Endodermal cell (in vitro differentiated cells): ENCODE measurements at regions not wholly inside any gene's neighbourhood (a gene's known extent, or its start where the extent isn't known, plus 50 kb on each side); places are given as distances from the start of the nearest gene placed in this dataset.

Source experiments
- DNase-seq: peaks from one replicate; pipeline ENCODE4 v3.0.0-alpha.2; 2017
- H3K27ac ChIP-seq: 2 replicates; pipeline ENCODE4 v1.5.1; 2013; ENCODE audit warnings: mild to moderate bottlenecking, low read depth, low read length, moderate library complexity
- H3K27me3 ChIP-seq: 2 replicates; pipeline ENCODE4 v1.6.1; 2013; ENCODE audit warnings: mild to moderate bottlenecking, low read length, moderate library complexity; ENCODE audit not compliant: insufficient read depth, control insufficient read depth, poor library complexity, severe bottlenecking
- H3K36me3 ChIP-seq: 2 replicates; pipeline ENCODE4 v1.7.0; 2013; ENCODE audit warnings: mild to moderate bottlenecking, low read length, moderate library complexity; ENCODE audit not compliant: control insufficient read depth, insufficient read depth
- H3K4me1 ChIP-seq: one replicate; pipeline ENCODE4 v1.7.0; 2013; ENCODE audit warnings: low read length; ENCODE audit not compliant: control insufficient read depth, insufficient read depth
- H3K4me3 ChIP-seq: 2 replicates; pipeline ENCODE4 v1.5.1; 2013; ENCODE audit warnings: mild to moderate bottlenecking, low read length, moderate library complexity
- H3K9ac ChIP-seq: 2 replicates; pipeline ENCODE4 v1.6.1; 2013; ENCODE audit warnings: mild to moderate bottlenecking, low read length, moderate library complexity; ENCODE audit not compliant: poor library complexity, severe bottlenecking; ENCODE audit errors: extremely low read depth
- H3K9me3 ChIP-seq: 2 replicates; pipeline ENCODE4 v1.6.1; 2013; ENCODE audit warnings: mild to moderate bottlenecking, low read length, moderate library complexity; ENCODE audit not compliant: control insufficient read depth
- H3K27ac Mint-ChIP-seq: 2 replicates; pipeline ENCODE4 v1.8.0; 2020; ENCODE audit warnings: mixed read lengths
- H3K27me3 Mint-ChIP-seq: 2 replicates; pipeline ENCODE4 v1.8.0; 2021; ENCODE audit warnings: mild to moderate bottlenecking, mixed read lengths; ENCODE audit not compliant: insufficient read depth
- H3K36me3 Mint-ChIP-seq: 2 replicates; pipeline ENCODE4 v1.8.0; 2020; ENCODE audit warnings: low read depth, mixed read lengths
- H3K4me1 Mint-ChIP-seq: 2 replicates; pipeline ENCODE4 v1.8.0; 2020; ENCODE audit warnings: mixed read lengths
- H3K4me3 Mint-ChIP-seq: 2 replicates; pipeline ENCODE4 v1.8.0; 2020; ENCODE audit warnings: mild to moderate bottlenecking, moderate library complexity, mixed read lengths
- H3K9me3 Mint-ChIP-seq: 2 replicates; pipeline ENCODE4 v1.8.0; 2020; ENCODE audit warnings: mild to moderate bottlenecking, mixed read lengths
- WGBS, 2 experiments: methylation state at CpG; one replicate each; pipeline versions ENCODE4 v1.1.5 to v1.1.7; 2013; ENCODE audit warnings: missing lambda C conversion rate in 2 of 2, mixed read lengths in 1 of 2; ENCODE audit not compliant: insufficient coverage in 1 of 2, insufficient read length in 1 of 2; 5-methylcytosine and 5-hydroxymethylcytosine counted together
- TF ChIP-seq, protein P1 (sequence below): fragments of 200-600 bp; sonication (generic); conservative IDR thresholded peaks from 2 replicates; pipeline ENCODE4 v1.5.0; 2021; ENCODE audit warnings: antibody characterized with exemption, mild to moderate bottlenecking

DNA sequence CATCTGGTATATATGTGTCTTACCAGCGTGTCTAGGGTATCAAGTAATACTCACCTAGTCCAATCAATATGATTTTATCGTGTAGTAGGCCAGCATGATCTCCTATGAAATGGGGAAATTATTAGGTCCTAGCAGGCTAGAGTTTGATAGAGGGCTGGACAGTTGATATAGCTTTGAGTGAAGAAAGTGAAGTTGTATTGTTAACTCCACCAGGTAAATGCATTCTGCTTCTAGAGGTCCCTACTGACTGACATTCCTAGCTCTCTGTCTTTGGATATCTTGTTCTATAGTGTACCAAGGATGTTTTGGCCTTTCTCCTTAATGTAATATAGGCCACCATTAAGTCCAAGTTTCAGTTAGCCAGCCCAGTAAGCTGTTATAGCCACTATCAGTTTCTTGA, 97.4 kb downstream of the EBNA1BP2 start:
- H3K9me3 Mint-ChIP-seq = no peaks in the 10 kb centered on the region
- 86% methylated on average over 2 of the region's 2 CpGs; no CpG with 5 or more reads in 1 of the 2 experiments for WGBS, 2 experiments
- H3K36me3 Mint-ChIP-seq = no peaks in the 10 kb centered on the region
- Histone ChIP-seq H3K4me3 (no peak overlapping the region), H3K27ac (no peak overlapping the region), H3K27me3 (no peaks in the 10 kb centered on the region), H3K9me3 (no peaks in the 10 kb centered on the region), H3K9ac (no peak overlapping the region), H3K4me1 (no peaks in the 10 kb centered on the region), H3K36me3 (no peaks in the 10 kb centered on the region)
- no peak for DNase-seq
- TF ChIP-seq, protein P1, sequence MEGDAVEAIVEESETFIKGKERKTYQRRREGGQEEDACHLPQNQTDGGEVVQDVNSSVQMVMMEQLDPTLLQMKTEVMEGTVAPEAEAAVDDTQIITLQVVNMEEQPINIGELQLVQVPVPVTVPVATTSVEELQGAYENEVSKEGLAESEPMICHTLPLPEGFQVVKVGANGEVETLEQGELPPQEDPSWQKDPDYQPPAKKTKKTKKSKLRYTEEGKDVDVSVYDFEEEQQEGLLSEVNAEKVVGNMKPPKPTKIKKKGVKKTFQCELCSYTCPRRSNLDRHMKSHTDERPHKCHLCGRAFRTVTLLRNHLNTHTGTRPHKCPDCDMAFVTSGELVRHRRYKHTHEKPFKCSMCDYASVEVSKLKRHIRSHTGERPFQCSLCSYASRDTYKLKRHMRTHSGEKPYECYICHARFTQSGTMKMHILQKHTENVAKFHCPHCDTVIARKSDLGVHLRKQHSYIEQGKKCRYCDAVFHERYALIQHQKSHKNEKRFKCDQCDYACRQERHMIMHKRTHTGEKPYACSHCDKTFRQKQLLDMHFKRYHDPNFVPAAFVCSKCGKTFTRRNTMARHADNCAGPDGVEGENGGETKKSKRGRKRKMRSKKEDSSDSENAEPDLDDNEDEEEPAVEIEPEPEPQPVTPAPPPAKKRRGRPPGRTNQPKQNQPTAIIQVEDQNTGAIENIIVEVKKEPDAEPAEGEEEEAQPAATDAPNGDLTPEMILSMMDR = no peak
- H3K4me1 Mint-ChIP-seq = peaks cover 3% of the 10 kb centered on the region
- H3K4me3 Mint-ChIP-seq = no peak overlapping the region
- H3K27me3 Mint-ChIP-seq = no peaks in the 10 kb centered on the region
- H3K27ac Mint-ChIP-seq = no peak overlapping the region

- H3K27me3 Mint-ChIP-seq = no peaks in the 10 kb centered on the region
- TF ChIP-seq, protein P1 = no peak
- H3K9me3 Mint-ChIP-seq = no peaks in the 10 kb centered on the region
- no peaks in the 10 kb centered on the region for H3K36me3 ChIP-seq
- peaks cover 7% of the 10 kb centered on the region for H3K4me1 Mint-ChIP-seq
- no peaks in the 10 kb centered on the region for H3K9me3 ChIP-seq
- H3K27ac Mint-ChIP-seq = no peak overlapping the region
- no peaks in the 10 kb centered on the region for H3K36me3 Mint-ChIP-seq
- no peak overlapping the region for H3K4me3 Mint-ChIP-seq
- H3K4me3 ChIP-seq = no peak overlapping the region
- WGBS, 2 experiments = 86% methylated on average over 3 of the region's 3 CpGs; no CpG with 5 or more reads in 1 of the 2 experiments
- no peak overlapping the region for H3K27ac ChIP-seq
- H3K9ac ChIP-seq = no peak overlapping the region
- no peaks in the 10 kb centered on the region for H3K27me3 ChIP-seq
- no peaks in the 10 kb centered on the region for H3K4me1 ChIP-seq
- peak; percentile 70 for DNase-seq
Observed at GRCh38 chr1:43074244-43074643, 97.8 kb downstream of the EBNA1BP2 start.

GRCh38 chr1:43073490-43074230, 98.4 kb downstream of the EBNA1BP2 start:
- WGBS, 2 experiments = 3 to 29% methylated on average over 4 to 8 of the region's 8 CpGs
- Histone ChIP-seq H3K27ac (no peak overlapping the region), H3K36me3 (no peaks in the 10 kb centered on the region), H3K9me3 (no peaks in the 10 kb centered on the region), H3K9ac (no peak overlapping the region), H3K4me1 (no peaks in the 10 kb centered on the region), H3K4me3 (no peak overlapping the region), H3K27me3 (no peaks in the 10 kb centered on the region)
- Mint-ChIP-seq H3K9me3 (no peaks in the 10 kb centered on the region), H3K27me3 (peaks cover 2% of the 10 kb centered on the region), H3K36me3 (no peaks in the 10 kb centered on the region), H3K4me1 (peaks cover 10% of the 10 kb centered on the region), H3K27ac (no peak overlapping the region), H3K4me3 (no peak overlapping the region)
- peak; percentile 91 for DNase-seq
- TF ChIP-seq, protein P1 = peak; percentile 94
